SK-N-SH (cell line): ENCODE measurements at regions not wholly inside any gene's neighbourhood (a gene's known extent, or its start where the extent isn't known, plus 50 kb on each side); places are given as distances from the start of the nearest gene placed in this dataset.

Source experiments
- CTCF ChIA-PET: fragments of 300-600, 350-600 bp; formaldehyde crosslinking; extraction: SDS; loops from one replicate; lab custom pipeline; 2021; lab: Yijun Ruan, JAX
- POLR2A ChIA-PET: fragments of 350-600 bp; sonication (Branson Sonifier 250); formaldehyde crosslinking; extraction: SDS; loops from one replicate; lab custom pipeline; 2020; ENCODE audit warnings: antibody characterized with exemption, inconsistent platforms; lab: Yijun Ruan, JAX
- DNase-seq: peaks from one replicate; pipeline ENCODE4 v3.0.0; 2012
- H2AFZ ChIP-seq: fragments of 200-600 bp; sonication (generic); 2 replicates; pipeline ENCODE4 v1.8.1; 2016; ENCODE audit warnings: antibody characterized with exemption, mild to moderate bottlenecking, low read depth
- H3F3A ChIP-seq: fragments of 200-600 bp; sonication (generic); replicated peaks from 2 replicates; pipeline ENCODE3; 2016; ENCODE audit warnings: antibody characterized with exemption, mild to moderate bottlenecking; ENCODE audit not compliant: insufficient read depth
- H3K27ac ChIP-seq, 2 experiments: fragments of 200-500 bp in 1 of 2; fragments of 200-600 bp in 1 of 2; sonication (Bioruptor generic) in 1 of 2; sonication (generic), shearing (Covaris generic) in 1 of 2; 2 replicates each; pipeline versions ENCODE4 v1.5.1 to v1.6.1; 2014 to 2016; ENCODE audit warnings: low read depth in 2 of 2, inconsistent platforms in 1 of 2, low read length in 1 of 2, mild to moderate bottlenecking in 1 of 2, mixed read lengths in 1 of 2
- H3K27me3 ChIP-seq: fragments of 200-600 bp; sonication (generic), shearing (Covaris generic); 2 replicates; pipeline ENCODE4 v1.6.1; 2016; ENCODE audit warnings: mixed run types; ENCODE audit not compliant: insufficient read depth
- H3K36me3 ChIP-seq, 2 experiments: fragments of 200-500 bp in 1 of 2; fragments of 200-600 bp in 1 of 2; sonication (Bioruptor generic) in 1 of 2; sonication (generic) in 1 of 2; replicated peaks in 1 of 2; 2 replicates each; pipeline versions ENCODE3 to v1.5.1; 2014 to 2016; ENCODE audit warnings: low read length in 1 of 2, mild to moderate bottlenecking in 1 of 2; ENCODE audit not compliant: insufficient read depth in 2 of 2, control insufficient read depth in 1 of 2
- H3K4me1 ChIP-seq, 2 experiments: fragments of 200-500 bp in 1 of 2; fragments of 200-600 bp in 1 of 2; sonication (Bioruptor generic) in 1 of 2; sonication (generic), shearing (Covaris generic) in 1 of 2; 2 replicates each; pipeline versions ENCODE4 v1.5.1 to v1.6.1; 2014 to 2016; ENCODE audit warnings: low read depth in 1 of 2, low read length in 1 of 2, mixed run types in 1 of 2; ENCODE audit not compliant: insufficient read depth in 2 of 2, control insufficient read depth in 1 of 2
- H3K4me2 ChIP-seq: fragments of 200-600 bp; sonication (generic), shearing (Covaris generic); 2 replicates; pipeline ENCODE4 v1.6.1; 2017; ENCODE audit warnings: mixed run types
- H3K4me3 ChIP-seq, 2 experiments: fragments of 200-500 bp in 1 of 2; fragments of 200-600 bp in 1 of 2; sonication (Bioruptor generic) in 1 of 2; sonication (generic), shearing (Covaris generic) in 1 of 2; 2 replicates each; pipeline versions ENCODE4 v1.5.1 to v1.8.1; 2014 to 2016; ENCODE audit warnings: low read depth in 2 of 2, inconsistent platforms in 1 of 2, low read length in 1 of 2, mild to moderate bottlenecking in 1 of 2, mixed read lengths in 1 of 2, moderate library complexity in 1 of 2
- H3K79me2 ChIP-seq: fragments of 200-600 bp; sonication (generic); 2 replicates; pipeline ENCODE4 v1.8.1; 2017; ENCODE audit warnings: mild to moderate bottlenecking; ENCODE audit not compliant: insufficient read depth
- H3K9ac ChIP-seq: fragments of 200-600 bp; sonication (generic); 2 replicates; pipeline ENCODE4 v1.6.1; 2017; ENCODE audit warnings: mixed run types
- H3K9me2 ChIP-seq: fragments of 200-600 bp; sonication (generic); 2 replicates; pipeline ENCODE4 v1.6.1; 2017; ENCODE audit warnings: mixed run types
- H3K9me3 ChIP-seq: fragments of 200-600 bp; sonication (generic); 2 replicates; pipeline ENCODE4 v1.6.1; 2017; ENCODE audit warnings: mixed run types, mild to moderate bottlenecking, moderate library complexity
- H4K20me1 ChIP-seq: fragments of 200-600 bp; sonication (generic); 2 replicates; pipeline ENCODE4 v1.6.1; 2017; ENCODE audit warnings: mild to moderate bottlenecking, mixed run types; ENCODE audit not compliant: insufficient read depth
- FOSL2 ChIP-seq: IDR thresholded peaks from 2 replicates; pipeline ENCODE4 v1.4.0; 2012; ENCODE audit warnings: low read depth, mild to moderate bottlenecking, moderate library complexity, borderline replicate concordance
- FOXJ3 ChIP-seq: sonication (generic); formaldehyde crosslinking; IDR thresholded peaks from 2 replicates; pipeline ENCODE4 v1.5.1; 2020; ENCODE audit warnings: mild to moderate bottlenecking, missing genetic modification reagents
- NFIC ChIP-seq: IDR thresholded peaks from 2 replicates; pipeline ENCODE4 v1.4.0; 2012; ENCODE audit warnings: borderline replicate concordance
- RCOR1 ChIP-seq: fragments of 150-350 bp; IDR thresholded peaks from 2 replicates; pipeline ENCODE4 v1.6.1; 2017; ENCODE audit warnings: antibody characterized with exemption, low read length
- SIN3A ChIP-seq: IDR thresholded peaks from 2 replicates; pipeline ENCODE4 v1.6.1; 2012; ENCODE audit warnings: low read depth, mild to moderate bottlenecking, low read length, moderate library complexity, borderline replicate concordance
- TEAD4 ChIP-seq: IDR thresholded peaks from 2 replicates; pipeline ENCODE4 v1.4.0; 2012; ENCODE audit warnings: mild to moderate bottlenecking, borderline replicate concordance; ENCODE audit not compliant: insufficient read depth
- WGBS: methylation state at CpG from one replicate; pipeline ENCODE4 v1.1.6; 2017; ENCODE audit warnings: low lambda C conversion rate; 5-methylcytosine and 5-hydroxymethylcytosine counted together
- TF ChIP-seq, protein P1 (sequence below): fragments of 150-350 bp; IDR thresholded peaks from 2 replicates; pipeline ENCODE4 v1.6.1; 2017; ENCODE audit warnings: antibody characterized with exemption, low read length, low read depth, borderline replicate concordance
- TF ChIP-seq, protein P2 (sequence below): IDR thresholded peaks from 2 replicates; pipeline ENCODE4; 2012
- TF ChIP-seq, protein P3 (sequence below): IDR thresholded peaks from 2 replicates; pipeline ENCODE4 v1.4.0; 2012; ENCODE audit warnings: low read depth
- TF ChIP-seq, protein P4 (sequence below): IDR thresholded peaks from 2 replicates; pipeline ENCODE4 v1.6.1; 2012; ENCODE audit warnings: mild to moderate bottlenecking, low read depth, low read length, moderate library complexity

DNA sequence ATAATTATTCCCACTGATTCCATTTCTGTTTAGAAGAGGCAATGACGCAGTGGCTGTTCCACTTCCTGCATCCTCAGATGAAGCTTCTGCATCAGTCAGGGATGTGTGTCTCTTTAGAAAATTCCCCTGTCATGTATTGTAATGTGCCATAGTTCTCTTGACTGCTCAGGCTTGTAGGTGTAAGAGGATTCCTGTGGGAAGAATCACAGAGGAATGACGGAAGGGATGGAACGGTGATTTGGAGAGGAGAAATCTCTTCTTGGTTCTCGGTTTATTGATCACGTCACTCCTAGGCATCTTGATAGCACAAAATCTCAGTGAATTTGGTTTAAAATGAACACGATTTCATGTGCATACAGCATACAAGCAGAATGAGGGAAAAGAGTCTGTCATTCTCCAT is 69.8 kb upstream of the PRKCQ start:
- no peak overlapping the region for H3K9ac ChIP-seq
- H3K36me3 ChIP-seq: no peaks in the 10 kb centered on the region
- ChIA-PET CTCF (interaction anchor here (1.8 kb wide), 1 partner anchor 18 kb away, joined by 4 read pairs; no protein-coding TSS in a partner anchor), POLR2A (no interaction called here)
- DNase-seq: no peak
- WGBS: 29% methylated on average over 6 of the region's 6 CpGs
- no peak overlapping the region for H3K4me2 ChIP-seq
- H3K9me2 ChIP-seq: no peaks in the 10 kb centered on the region
- no peaks in the 10 kb centered on the region for H3K27me3 ChIP-seq
- no peak overlapping the region for H3K27ac ChIP-seq
- H3F3A ChIP-seq: no peaks in the 10 kb centered on the region
- H3K9me3 ChIP-seq: no peaks in the 10 kb centered on the region
- H3K4me1 ChIP-seq: no peaks in the 10 kb centered on the region
- TF ChIP-seq SIN3A (no peak), RCOR1 (no peak), FOSL2 (no peak), FOXJ3 (CRISPR knock-in tag) (no peak), TEAD4 (no peak), NFIC (no peak)
- TF ChIP-seq, protein P1, sequence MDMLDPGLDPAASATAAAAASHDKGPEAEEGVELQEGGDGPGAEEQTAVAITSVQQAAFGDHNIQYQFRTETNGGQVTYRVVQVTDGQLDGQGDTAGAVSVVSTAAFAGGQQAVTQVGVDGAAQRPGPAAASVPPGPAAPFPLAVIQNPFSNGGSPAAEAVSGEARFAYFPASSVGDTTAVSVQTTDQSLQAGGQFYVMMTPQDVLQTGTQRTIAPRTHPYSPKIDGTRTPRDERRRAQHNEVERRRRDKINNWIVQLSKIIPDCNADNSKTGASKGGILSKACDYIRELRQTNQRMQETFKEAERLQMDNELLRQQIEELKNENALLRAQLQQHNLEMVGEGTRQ: no peak
- TF ChIP-seq, protein P2, sequence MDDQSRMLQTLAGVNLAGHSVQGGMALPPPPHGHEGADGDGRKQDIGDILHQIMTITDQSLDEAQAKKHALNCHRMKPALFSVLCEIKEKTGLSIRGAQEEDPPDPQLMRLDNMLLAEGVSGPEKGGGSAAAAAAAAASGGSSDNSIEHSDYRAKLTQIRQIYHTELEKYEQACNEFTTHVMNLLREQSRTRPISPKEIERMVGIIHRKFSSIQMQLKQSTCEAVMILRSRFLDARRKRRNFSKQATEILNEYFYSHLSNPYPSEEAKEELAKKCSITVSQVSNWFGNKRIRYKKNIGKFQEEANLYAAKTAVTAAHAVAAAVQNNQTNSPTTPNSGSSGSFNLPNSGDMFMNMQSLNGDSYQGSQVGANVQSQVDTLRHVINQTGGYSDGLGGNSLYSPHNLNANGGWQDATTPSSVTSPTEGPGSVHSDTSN: no peak
- TF ChIP-seq, protein P3, sequence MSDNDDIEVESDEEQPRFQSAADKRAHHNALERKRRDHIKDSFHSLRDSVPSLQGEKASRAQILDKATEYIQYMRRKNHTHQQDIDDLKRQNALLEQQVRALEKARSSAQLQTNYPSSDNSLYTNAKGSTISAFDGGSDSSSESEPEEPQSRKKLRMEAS: no peak
- TF ChIP-seq, protein P4, sequence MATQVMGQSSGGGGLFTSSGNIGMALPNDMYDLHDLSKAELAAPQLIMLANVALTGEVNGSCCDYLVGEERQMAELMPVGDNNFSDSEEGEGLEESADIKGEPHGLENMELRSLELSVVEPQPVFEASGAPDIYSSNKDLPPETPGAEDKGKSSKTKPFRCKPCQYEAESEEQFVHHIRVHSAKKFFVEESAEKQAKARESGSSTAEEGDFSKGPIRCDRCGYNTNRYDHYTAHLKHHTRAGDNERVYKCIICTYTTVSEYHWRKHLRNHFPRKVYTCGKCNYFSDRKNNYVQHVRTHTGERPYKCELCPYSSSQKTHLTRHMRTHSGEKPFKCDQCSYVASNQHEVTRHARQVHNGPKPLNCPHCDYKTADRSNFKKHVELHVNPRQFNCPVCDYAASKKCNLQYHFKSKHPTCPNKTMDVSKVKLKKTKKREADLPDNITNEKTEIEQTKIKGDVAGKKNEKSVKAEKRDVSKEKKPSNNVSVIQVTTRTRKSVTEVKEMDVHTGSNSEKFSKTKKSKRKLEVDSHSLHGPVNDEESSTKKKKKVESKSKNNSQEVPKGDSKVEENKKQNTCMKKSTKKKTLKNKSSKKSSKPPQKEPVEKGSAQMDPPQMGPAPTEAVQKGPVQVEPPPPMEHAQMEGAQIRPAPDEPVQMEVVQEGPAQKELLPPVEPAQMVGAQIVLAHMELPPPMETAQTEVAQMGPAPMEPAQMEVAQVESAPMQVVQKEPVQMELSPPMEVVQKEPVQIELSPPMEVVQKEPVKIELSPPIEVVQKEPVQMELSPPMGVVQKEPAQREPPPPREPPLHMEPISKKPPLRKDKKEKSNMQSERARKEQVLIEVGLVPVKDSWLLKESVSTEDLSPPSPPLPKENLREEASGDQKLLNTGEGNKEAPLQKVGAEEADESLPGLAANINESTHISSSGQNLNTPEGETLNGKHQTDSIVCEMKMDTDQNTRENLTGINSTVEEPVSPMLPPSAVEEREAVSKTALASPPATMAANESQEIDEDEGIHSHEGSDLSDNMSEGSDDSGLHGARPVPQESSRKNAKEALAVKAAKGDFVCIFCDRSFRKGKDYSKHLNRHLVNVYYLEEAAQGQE: no peak
- no peak overlapping the region for H2AFZ ChIP-seq
- H4K20me1 ChIP-seq: no peaks in the 10 kb centered on the region
- H3K4me3 ChIP-seq: no peak overlapping the region
- H3K79me2 ChIP-seq: no peaks in the 10 kb centered on the region
